HG03521 (cell line): ENCODE measurements at regions not wholly inside any gene's neighbourhood (a gene's known extent, or its start where the extent isn't known, plus 50 kb on each side); places are given as distances from the start of the nearest gene placed in this dataset.
"Not testable (repeated sequence)": the region's sequence is repeated elsewhere in the genome, so short reads cannot be mapped to it uniquely, and the experiment has no call there.

Source experiments
- ATAC-seq: cut with Tn5 transposase; IDR thresholded peaks from one replicate; pipeline ENCODE4 v1.9.1; 2021; ENCODE audit warnings: mild to moderate bottlenecking, moderate library complexity; ENCODE audit not compliant: unreplicated experiment

DNA sequence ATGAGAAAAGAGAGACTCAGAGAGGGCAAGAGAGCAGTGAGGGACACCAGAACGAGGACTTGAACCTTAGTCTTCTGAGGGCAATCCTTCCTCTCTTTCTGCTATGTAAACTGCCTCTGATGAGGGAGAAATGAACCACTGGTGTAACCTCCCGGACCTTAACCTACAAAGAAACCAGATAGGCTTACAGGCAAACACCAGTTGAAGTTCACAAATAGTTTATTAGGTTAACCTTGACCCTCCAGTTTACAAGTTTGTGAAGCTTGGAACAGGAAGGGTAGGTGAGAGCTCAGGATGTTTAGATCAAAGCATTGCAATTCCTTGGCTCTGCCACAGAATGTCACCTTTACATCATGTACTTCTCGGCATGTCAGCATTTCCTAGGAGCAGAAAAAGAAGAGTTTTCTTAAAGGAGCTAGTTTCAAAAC is 486.4 kb upstream of the SPRED2 start:
- ATAC-seq: no peak

- ATAC-seq: no peak
These were observed 485.6 kb upstream of the SPRED2 start for GRCh38 chr2:65917986-65918385.

DNA sequence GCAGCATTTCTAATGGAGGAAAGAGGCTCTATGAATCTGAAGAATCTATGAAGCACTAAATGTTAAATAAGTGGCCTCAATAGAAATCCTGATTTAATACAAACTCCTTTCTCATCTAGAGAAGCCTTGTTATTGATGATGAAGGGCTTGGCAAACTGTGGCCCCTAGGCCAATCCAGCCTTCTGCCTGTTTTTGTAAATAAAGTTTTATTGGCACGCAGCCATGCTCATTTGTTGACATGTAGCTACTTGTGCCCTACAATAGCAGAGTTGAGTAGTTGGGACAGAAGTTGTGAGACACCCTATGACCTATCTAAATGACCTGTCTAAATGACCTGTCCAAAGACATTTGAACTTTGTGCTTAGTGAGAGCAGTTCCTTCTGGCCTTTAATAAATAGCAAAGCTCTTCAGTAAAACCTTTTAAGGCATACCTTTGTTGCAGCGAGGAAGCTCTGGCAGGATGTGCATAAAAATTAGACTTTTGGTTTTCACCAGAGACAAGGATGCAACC is 484.4 kb upstream of the SPRED2 start:
- no peak for ATAC-seq

DNA sequence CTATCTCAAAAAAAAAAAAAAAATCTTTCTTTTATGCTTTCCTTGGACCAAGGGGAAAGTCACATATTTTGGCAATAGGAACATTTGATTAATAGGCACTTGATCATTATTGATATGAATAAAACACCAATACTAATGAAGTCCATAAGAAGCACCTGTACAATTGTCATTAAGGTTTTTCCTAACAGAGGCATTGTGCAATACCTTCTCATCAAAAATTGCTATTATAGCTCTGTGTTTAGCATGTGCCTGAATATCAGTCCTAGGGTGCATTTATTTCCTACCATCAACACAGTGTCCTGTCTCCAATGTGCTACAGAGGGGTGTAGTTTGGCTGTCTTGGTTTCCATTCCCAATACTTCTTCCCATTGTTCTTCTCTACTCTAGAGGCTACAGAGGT is 483.8 kb upstream of the SPRED2 start:
- no peak for ATAC-seq

GRCh38 chr2:65915273-65915672 is 482.9 kb upstream of the SPRED2 start:
- no peak for ATAC-seq

- ATAC-seq: no peak
These were observed 481.9 kb upstream of the SPRED2 start for GRCh38 chr2:65914244-65914786.

DNA sequence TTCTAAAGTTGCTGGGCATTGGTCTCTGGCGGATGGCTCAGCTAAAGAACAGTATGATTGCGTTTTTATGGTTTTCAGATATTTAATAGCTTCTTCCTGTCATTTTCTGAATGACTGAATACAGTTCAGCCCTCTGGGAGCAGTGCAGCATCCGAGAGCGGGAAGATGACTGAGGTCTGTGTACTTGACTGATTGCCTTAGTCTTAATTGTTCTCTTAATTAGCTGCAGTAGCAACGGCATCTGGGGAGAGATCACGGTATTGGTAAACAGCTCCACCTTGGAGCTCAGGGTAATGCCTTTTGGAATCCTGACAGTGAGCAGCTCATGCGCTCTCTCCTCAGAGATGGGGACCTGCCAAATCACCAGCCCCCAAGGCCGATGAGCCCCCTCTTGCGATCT is 481.4 kb upstream of the SPRED2 start:
- no peak for ATAC-seq

- ATAC-seq: no peak
These were observed 469.4 kb upstream of the SPRED2 start for GRCh38 chr2:65901756-65902155.

- no peak for ATAC-seq
These were observed 464.0 kb upstream of the SPRED2 start for GRCh38 chr2:65896446-65896845.

GRCh38 chr2:65890131-65890530 is 457.7 kb upstream of the SPRED2 start:
- not testable (repeated sequence) for ATAC-seq

DNA sequence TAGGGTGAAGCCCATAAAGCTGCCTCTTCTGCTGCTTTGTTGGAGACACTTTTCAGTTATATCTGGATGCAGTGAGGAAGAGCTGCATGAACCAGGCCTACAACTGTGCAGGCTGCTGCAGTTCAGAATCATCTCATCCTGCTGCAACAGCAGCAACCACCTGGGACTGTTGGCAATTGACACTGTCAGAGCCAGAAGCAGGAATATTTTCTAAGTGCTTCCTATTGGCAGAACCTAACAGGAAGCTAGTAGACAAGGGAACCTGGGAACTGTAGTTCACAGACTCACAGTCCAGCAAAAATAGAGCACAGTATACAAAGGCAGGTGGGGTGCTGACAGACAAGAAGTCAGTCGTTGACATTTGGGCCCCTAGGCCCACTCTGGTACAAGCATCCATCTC is 452.9 kb upstream of the SPRED2 start:
- ATAC-seq: no peak

DNA sequence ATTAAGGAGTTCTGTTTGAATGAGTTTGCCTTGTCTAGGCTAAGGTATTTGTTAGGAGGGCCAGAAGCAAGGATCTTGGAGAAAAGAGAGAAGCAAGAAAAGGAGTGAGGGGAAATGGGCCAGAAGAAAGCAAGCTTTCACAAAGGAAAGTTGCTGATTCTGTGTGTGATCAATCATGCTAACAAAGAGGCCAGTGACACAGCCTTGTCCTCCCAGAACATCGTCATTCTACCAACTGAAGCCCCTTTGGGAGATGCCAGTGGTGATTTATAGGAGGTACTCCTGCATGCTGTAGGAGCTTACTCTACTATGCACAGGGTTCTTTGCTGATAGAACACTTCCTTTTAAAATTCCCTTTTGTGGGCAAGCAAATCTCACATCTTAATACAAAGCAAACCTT is 449.2 kb upstream of the SPRED2 start:
- no peak for ATAC-seq

DNA sequence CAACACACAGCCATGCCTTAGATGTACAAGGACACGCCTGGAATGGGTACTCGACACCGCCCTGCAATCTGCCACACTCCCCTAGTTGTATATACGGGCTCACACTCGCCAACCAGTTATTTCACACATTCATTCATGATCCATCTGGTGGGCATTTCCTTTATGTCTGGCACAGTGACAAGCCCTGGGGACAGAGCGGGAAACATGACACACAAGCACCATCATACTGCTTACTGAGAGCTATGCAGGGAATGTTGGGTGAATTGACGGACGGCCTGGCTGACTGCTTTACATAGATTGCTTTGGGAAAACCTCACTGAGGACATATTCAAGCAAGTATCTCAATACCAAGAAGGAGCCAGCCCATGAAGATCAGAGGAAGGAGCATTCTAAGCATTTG is 448.0 kb upstream of the SPRED2 start:
- ATAC-seq: no peak

DNA sequence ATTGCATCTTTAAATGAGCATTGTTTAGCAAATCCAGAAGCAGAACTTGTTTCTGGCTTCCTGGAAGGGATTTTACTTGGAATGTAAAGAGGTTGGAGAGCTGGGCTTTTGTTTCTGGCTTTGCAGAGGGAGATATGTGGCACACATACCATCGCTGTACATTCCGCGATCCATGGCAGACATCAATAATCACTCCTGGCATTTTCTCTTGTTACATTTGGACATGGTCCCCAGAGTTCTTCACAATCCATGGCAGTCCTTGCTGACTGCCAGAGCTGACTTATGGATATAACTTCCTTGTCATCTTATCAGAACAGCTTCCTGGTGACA is 445.6 kb upstream of the SPRED2 start:
- no peak for ATAC-seq

GRCh38 chr2:65877331-65878010 is 445.1 kb upstream of the SPRED2 start:
- no peak for ATAC-seq

DNA sequence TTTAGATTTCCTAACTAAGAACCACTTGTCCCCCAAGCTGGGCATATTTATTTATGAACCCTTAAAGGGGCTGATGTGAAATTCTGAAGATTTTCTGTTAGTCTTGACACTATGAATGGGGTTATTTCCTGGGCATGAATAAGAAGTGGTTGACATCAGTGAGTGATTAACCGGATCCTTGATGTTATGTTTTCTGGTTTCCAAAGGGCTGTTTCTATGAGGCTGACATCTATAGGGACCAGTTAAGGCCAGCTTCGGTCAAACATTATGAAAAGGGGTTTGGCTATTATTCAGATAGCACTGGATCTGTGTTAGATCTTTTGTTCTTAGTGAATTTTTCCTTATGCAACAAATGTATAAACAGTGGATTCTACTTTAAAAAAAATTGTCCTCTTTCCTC is 443.7 kb upstream of the SPRED2 start:
- no peak for ATAC-seq

GRCh38 chr2:65870826-65871225 is 438.4 kb upstream of the SPRED2 start:
- no peak for ATAC-seq

DNA sequence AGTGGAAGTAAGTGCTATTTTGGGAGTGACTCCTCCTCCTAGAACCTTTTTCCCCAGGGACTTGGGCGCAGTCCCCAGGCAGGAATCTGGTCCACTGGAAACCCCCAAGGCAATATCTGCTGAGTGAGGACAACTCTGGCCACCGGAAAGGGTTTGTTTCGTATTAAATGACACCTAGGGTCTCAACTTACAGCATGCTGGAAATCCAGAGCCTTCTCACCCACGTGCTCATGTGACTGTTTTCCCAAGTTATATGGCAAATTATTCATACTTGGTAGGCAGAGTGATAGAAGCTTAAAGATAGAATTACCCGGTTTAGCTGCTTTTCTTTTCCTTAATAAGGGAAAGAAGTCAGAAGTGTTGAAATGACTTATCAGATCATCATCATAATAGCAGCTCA is 436.9 kb upstream of the SPRED2 start:
- ATAC-seq: no peak

DNA sequence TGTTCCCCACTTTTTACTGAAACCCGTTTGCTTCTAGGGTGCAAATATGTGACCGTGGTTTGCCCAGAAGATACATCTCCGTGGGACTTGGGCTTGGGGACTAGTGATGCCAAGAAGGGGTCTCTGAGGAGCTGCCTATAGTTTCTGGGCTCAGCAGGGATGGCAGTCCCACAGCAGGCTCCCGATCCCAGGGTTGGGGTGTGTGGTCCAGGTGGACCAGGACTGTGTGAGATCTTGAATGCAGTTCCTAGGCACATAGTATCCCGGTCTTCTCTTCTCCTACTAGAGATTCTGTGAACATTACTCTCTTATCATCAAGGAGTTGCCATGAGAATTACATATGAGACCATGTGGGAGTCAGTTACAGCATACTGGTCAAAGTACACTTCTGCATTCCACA is 435.8 kb upstream of the SPRED2 start:
- ATAC-seq: no peak

GRCh38 chr2:65867446-65867845 is 435.0 kb upstream of the SPRED2 start:
- no peak for ATAC-seq

DNA sequence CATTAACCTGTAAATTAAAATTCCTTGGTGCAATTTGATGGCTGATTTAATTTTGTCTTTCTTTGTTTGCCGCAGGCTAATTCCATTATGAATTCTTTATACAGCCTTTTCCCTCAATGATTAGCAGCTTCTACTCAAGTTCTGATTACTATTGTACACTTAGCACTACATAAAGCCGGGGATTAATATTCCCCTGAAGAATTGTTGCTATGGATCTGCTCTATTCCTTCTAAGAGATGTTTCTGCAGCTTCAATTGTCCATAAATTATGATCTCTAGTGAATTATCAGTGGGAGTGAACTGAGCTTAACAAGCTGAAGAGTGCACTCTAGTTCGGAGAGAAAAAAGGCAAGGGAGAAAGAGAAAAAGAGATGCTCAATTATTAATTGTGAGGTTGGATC is 433.7 kb upstream of the SPRED2 start:
- ATAC-seq: no peak

- no peak for ATAC-seq
These were observed 432.2 kb upstream of the SPRED2 start for GRCh38 chr2:65864619-65865018.

DNA sequence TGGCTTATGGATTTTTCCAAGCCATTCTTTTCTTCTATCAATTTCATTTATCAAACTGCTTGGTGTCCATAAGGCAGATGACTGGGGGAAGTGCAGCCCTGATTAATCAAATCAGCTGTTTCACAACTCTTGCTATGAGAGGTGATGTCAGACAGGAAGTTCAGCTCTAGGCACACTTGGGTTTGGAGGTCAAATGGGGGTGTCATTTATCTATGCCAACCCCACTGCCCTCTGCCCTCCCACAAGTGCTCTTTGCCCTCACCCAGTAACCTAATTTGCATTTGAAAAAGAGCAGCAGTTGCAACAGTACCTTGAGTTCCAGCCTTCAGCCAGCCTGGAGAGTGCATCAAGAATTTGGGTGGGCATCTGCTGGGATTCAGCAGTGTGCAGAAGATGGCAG is 431.3 kb upstream of the SPRED2 start:
- no peak for ATAC-seq
